PC-3 (cell line): ENCODE measurements at regions not wholly inside any gene's neighbourhood (a gene's known extent, or its start where the extent isn't known, plus 50 kb on each side); places are given as distances from the start of the nearest gene placed in this dataset.

Source experiments
- ATAC-seq: fragments of 200-7000 bp; cut with Tn5 transposase; 2 replicates; pipeline ENCODE4 v1.9.1; 2020; ENCODE audit warnings: mild to moderate bottlenecking, moderate library complexity
- BruUV-seq: library from RNA; stranded (reverse); fragments of 400-500 nt; replicated peaks from 2 replicates; lab custom pipeline; 2021; lab: Mats Ljungman, UMichigan
- CTCF ChIA-PET: fragments of 300-600 bp; sonication (Branson Sonifier 250); formaldehyde crosslinking; loops from one replicate; lab custom pipeline; 2022; ENCODE audit warnings: antibody characterized with exemption; lab: Charles Lee
- POLR2A ChIA-PET: fragments of 300-600 bp; sonication (Branson Sonifier 250); formaldehyde crosslinking; loops from one replicate; lab custom pipeline; 2022; ENCODE audit warnings: antibody characterized with exemption; ENCODE audit not compliant: unreplicated experiment; lab: Charles Lee
- DNase-seq: peaks from one replicate; pipeline ENCODE4 v3.0.0-alpha.2; 2015
- H2AFZ ChIP-seq: fragments of 300-600 bp; sonication (generic); 2 replicates; pipeline ENCODE4 v1.6.0; 2016; ENCODE audit warnings: antibody characterized with exemption, low read length
- H3F3A ChIP-seq: fragments of 300-600 bp; sonication (generic); one replicate; pipeline ENCODE4 v1.6.0; 2017; ENCODE audit warnings: antibody characterized with exemption, low read length, control low read depth, mild to moderate bottlenecking; ENCODE audit not compliant: unreplicated experiment
- H3K27ac ChIP-seq: fragments of 300-600 bp; sonication (generic); 2 replicates; pipeline ENCODE4 v1.5.1; 2016; ENCODE audit warnings: mild to moderate bottlenecking, low read length
- H3K27me3 ChIP-seq: fragments of 300-600 bp; sonication (generic); 2 replicates; pipeline ENCODE4 v1.6.1; 2016; ENCODE audit warnings: low read length, mixed read lengths
- H3K36me3 ChIP-seq: fragments of 300-600 bp; sonication (generic); 2 replicates; pipeline ENCODE4 v1.6.1; 2016; ENCODE audit warnings: low read depth, mixed run types, low read length, mixed read lengths
- H3K4me1 ChIP-seq: fragments of 300-600 bp; sonication (generic); 2 replicates; pipeline ENCODE4 v1.5.1; 2016; ENCODE audit warnings: low read length; ENCODE audit not compliant: insufficient read depth
- H3K4me2 ChIP-seq: fragments of 300-600 bp; sonication (generic); 2 replicates; pipeline ENCODE4 v1.6.0; 2016; ENCODE audit warnings: low read length
- H3K4me3 ChIP-seq: fragments of 300-600 bp; sonication (generic); 2 replicates; pipeline ENCODE4 v1.5.1; 2016; ENCODE audit warnings: mild to moderate bottlenecking, low read length, mixed read lengths
- H3K79me2 ChIP-seq: fragments of 300-600 bp; sonication (generic); 2 replicates; pipeline ENCODE4 v1.6.1; 2017; ENCODE audit warnings: low read length, mixed read lengths
- H3K9ac ChIP-seq: fragments of 300-600 bp; sonication (generic); 2 replicates; pipeline ENCODE4 v1.6.0; 2016; ENCODE audit warnings: mild to moderate bottlenecking, low read length
- H3K9me2 ChIP-seq: fragments of 300-600 bp; sonication (generic); replicated peaks from 2 replicates; pipeline ENCODE4 v1.6.1; 2016; ENCODE audit warnings: mixed run types, low read length, mixed read lengths
- H3K9me3 ChIP-seq: fragments of 300-600 bp; sonication (generic); 2 replicates; pipeline ENCODE4 v1.6.1; 2016; ENCODE audit warnings: low read length, mixed read lengths
- H4K20me1 ChIP-seq: fragments of 300-600 bp; sonication (generic); 2 replicates; pipeline ENCODE4 v1.6.1; 2016; ENCODE audit warnings: low read length, mixed read lengths
- CTCF ChIP-seq: fragments of 300-600 bp; sonication (generic); conservative IDR thresholded peaks from 2 replicates; pipeline ENCODE4 v1.5.1; 2017; ENCODE audit warnings: antibody characterized with exemption, low read depth, mild to moderate bottlenecking, low read length
- EZH2 ChIP-seq: fragments of 300-600 bp; sonication (generic); IDR thresholded peaks from one replicate; pipeline ENCODE4 v1.6.1; 2017; ENCODE audit warnings: antibody characterized with exemption, mild to moderate bottlenecking, low read length; ENCODE audit not compliant: unreplicated experiment
- EZH2phosphoT487 ChIP-seq: fragments of 300-600 bp; sonication (generic); IDR thresholded peaks from 2 replicates; pipeline ENCODE4 v1.6.1; 2018; ENCODE audit warnings: mild to moderate bottlenecking, antibody characterized with exemption, low read length, borderline replicate concordance
- intact Hi-C: fragments of 100-400 bp; cut with micrococcal nuclease; formaldehyde crosslinking; loops from 2 replicates; pipeline ENCODE4 v1.9.0; 2023

GRCh38 chr6:156425359-156426020, 351.7 kb upstream of the ARID1B start:
- no peaks in the 10 kb centered on the region for H4K20me1 ChIP-seq
- DNase-seq (no peak), ATAC-seq (no peak)
- H3K9me3 ChIP-seq, result no peaks in the 10 kb centered on the region
- no peak overlapping the region for H3K4me3 ChIP-seq
- H3K27ac ChIP-seq, result no peak overlapping the region
- no peaks in the 10 kb centered on the region for H3F3A ChIP-seq
- H3K4me2 ChIP-seq, result no peak overlapping the region
- ChIA-PET POLR2A (no interaction called here), CTCF (no interaction called here)
- intact Hi-C loops, result no loop called here
- H3K27me3 ChIP-seq, result no peaks in the 10 kb centered on the region
- no peak overlapping the region for H3K9ac ChIP-seq
- H3K79me2 ChIP-seq, result no peaks in the 10 kb centered on the region
- H3K9me2 ChIP-seq, result no peaks in the 10 kb centered on the region
- no TSS peak for BruUV-seq
- H3K4me1 ChIP-seq, result peaks cover 19% of the 10 kb centered on the region
- no peaks in the 10 kb centered on the region for H3K36me3 ChIP-seq
- TF ChIP-seq EZH2phosphoT487, result no peak
- no peak for TF ChIP-seq CTCF
- no peak for TF ChIP-seq EZH2
- H2AFZ ChIP-seq, result no peak overlapping the region

GRCh38 chr6:156423829-156424228, 353.3 kb upstream of the ARID1B start:
- Histone ChIP-seq H4K20me1 (no peaks in the 10 kb centered on the region), H3F3A (no peaks in the 10 kb centered on the region), H2AFZ (no peak overlapping the region), H3K4me3 (no peak overlapping the region), H3K27me3 (no peaks in the 10 kb centered on the region), H3K9me2 (no peaks in the 10 kb centered on the region), H3K9me3 (no peaks in the 10 kb centered on the region), H3K4me1 (peaks cover 19% of the 10 kb centered on the region), H3K9ac (no peak overlapping the region), H3K4me2 (no peak overlapping the region), H3K36me3 (no peaks in the 10 kb centered on the region), H3K79me2 (no peaks in the 10 kb centered on the region), H3K27ac (no peak overlapping the region)
- TF ChIP-seq CTCF, result no peak
- TF ChIP-seq EZH2, result no peak
- no peak for TF ChIP-seq EZH2phosphoT487
- no peak for ATAC-seq
- intact Hi-C loops, result no loop called here
- CTCF ChIA-PET, result no interaction called here
- BruUV-seq, result no TSS peak
- POLR2A ChIA-PET, result no interaction called here
- no peak for DNase-seq

- Histone ChIP-seq H3F3A (no peaks in the 10 kb centered on the region), H3K79me2 (no peaks in the 10 kb centered on the region), H3K27ac (no peak overlapping the region), H3K4me1 (peaks cover 24% of the 10 kb centered on the region), H3K9me3 (no peaks in the 10 kb centered on the region), H4K20me1 (no peaks in the 10 kb centered on the region), H3K9me2 (no peaks in the 10 kb centered on the region), H3K4me2 (no peak overlapping the region), H2AFZ (no peak overlapping the region), H3K4me3 (no peak overlapping the region), H3K36me3 (no peaks in the 10 kb centered on the region), H3K9ac (peak overlapping the region; percentile 59; the same call in 1 of the 2 replicates), H3K27me3 (no peaks in the 10 kb centered on the region)
- no peak for TF ChIP-seq CTCF
- TF ChIP-seq EZH2, result no peak
- TF ChIP-seq EZH2phosphoT487, result no peak
- no TSS peak for BruUV-seq
- intact Hi-C loops, result no loop called here
- ChIA-PET CTCF (no interaction called here), POLR2A (no interaction called here)
- no peak for DNase-seq
- ATAC-seq, result no peak
Measured at GRCh38 chr6:156423075-156423474, 354.1 kb upstream of the ARID1B start.
